PC-3 (cell line): ENCODE measurements at regions not wholly inside any gene's neighbourhood (a gene's known extent, or its start where the extent isn't known, plus 50 kb on each side); places are given as distances from the start of the nearest gene placed in this dataset.

ENCODE experiments used
- EZH2 ChIP-seq: fragments of 300-600 bp; sonication (generic); IDR thresholded peaks from one replicate; pipeline ENCODE4 v1.6.1; 2017; ENCODE audit warnings: antibody characterized with exemption, mild to moderate bottlenecking, low read length; ENCODE audit not compliant: unreplicated experiment
- TF ChIP-seq, protein P1 (sequence below): fragments of 300-600 bp; sonication (generic); conservative IDR thresholded peaks from 2 replicates; pipeline ENCODE4 v1.5.1; 2017; ENCODE audit warnings: antibody characterized with exemption, low read depth, mild to moderate bottlenecking, low read length

DNA sequence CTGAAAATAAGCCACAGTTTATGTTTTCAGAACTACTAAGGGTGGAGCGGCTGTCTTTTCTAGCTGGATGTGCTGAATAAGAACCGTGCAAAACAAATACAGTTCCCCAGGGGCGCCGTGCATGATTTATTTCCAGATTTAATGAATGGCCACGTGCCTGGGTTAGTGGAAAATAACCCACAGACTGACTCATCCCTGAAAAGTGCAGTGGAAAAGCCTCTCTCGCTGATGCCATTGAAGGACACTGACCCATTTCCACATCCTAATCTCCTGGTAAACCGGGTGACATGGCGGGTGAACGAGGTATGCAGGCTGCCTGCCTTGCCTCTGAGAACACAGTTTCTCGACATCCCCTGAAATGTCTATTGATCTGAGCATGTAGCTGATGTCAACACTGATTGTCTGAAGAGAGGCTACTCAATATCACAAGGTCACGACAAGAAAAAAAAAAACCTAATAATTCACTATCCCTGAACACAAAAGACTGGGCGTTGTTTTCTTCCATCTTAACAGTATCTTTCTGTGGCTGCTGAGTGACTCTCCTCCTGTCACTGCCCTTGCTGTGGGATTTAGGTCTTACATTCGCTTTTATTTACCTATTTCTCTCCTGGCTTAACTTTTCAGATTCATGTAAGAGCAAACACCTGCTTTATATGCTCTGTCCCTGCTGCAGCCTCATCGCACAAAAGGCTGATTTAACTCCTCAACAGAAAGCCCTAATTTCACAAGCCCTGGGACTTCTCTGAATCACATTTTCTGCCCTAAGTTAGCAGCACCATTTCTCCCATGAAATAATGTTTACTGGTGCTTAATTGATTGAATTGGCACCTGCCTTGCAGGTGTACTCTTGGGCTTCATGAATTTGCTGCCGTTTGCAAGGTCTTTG, 76.9 kb upstream of the SCOC start:
- TF ChIP-seq, protein P1, sequence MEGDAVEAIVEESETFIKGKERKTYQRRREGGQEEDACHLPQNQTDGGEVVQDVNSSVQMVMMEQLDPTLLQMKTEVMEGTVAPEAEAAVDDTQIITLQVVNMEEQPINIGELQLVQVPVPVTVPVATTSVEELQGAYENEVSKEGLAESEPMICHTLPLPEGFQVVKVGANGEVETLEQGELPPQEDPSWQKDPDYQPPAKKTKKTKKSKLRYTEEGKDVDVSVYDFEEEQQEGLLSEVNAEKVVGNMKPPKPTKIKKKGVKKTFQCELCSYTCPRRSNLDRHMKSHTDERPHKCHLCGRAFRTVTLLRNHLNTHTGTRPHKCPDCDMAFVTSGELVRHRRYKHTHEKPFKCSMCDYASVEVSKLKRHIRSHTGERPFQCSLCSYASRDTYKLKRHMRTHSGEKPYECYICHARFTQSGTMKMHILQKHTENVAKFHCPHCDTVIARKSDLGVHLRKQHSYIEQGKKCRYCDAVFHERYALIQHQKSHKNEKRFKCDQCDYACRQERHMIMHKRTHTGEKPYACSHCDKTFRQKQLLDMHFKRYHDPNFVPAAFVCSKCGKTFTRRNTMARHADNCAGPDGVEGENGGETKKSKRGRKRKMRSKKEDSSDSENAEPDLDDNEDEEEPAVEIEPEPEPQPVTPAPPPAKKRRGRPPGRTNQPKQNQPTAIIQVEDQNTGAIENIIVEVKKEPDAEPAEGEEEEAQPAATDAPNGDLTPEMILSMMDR: no peak
- no peak for TF ChIP-seq EZH2
